Transverse colon (tissue), 3 donors: ENCODE measurements at regions not wholly inside any gene's neighbourhood (a gene's known extent, or its start where the extent isn't known, plus 50 kb on each side); places are given as distances from the start of the nearest gene placed in this dataset.

Source experiments
- CTCF ChIP-seq, 5 experiments: fragments of 200-600 bp in 3 of 5; fragments of 450-650 bp in 2 of 5; sonication (generic) in 3 of 5; IDR thresholded peaks; 1 replicate in 2 of 5; 2 replicates in 3 of 5; pipeline ENCODE4 v1.5.1; 2016 to 2017; ENCODE audit warnings: antibody characterized with exemption in 5 of 5, inconsistent platforms in 3 of 5, mild to moderate bottlenecking in 2 of 5, moderate library complexity in 1 of 5
- POLR2A ChIP-seq: fragments of 450-650 bp; IDR thresholded peaks from one replicate; pipeline ENCODE4 v1.6.1; 2016; ENCODE audit warnings: antibody characterized with exemption, mild to moderate bottlenecking, moderate library complexity

GRCh38 chr7:81154565-81154964, 235.7 kb upstream of the SEMA3C start:
- no peak for TF ChIP-seq POLR2A
- no peak for TF ChIP-seq CTCF (IDR thresholded peaks at IDR 0.05)
